Spleen (tissue), 7 donors: ENCODE measurements at regions not wholly inside any gene's neighbourhood (a gene's known extent, or its start where the extent isn't known, plus 50 kb on each side); places are given as distances from the start of the nearest gene placed in this dataset.

Experiments
- POLR2A ChIP-seq, 3 donors: fragments of 450-650 bp; IDR thresholded peaks; one replicate each; pipeline ENCODE4 v1.5.1; 2017; ENCODE audit warnings: antibody characterized with exemption in 3 of 3, mild to moderate bottlenecking in 1 of 3
- POLR2AphosphoS5 ChIP-seq, 3 donors: sonication (generic); formaldehyde crosslinking; IDR thresholded peaks; one replicate each; pipeline ENCODE4 v1.5.1; 2017; ENCODE audit warnings: antibody characterized with exemption in 3 of 3
- TF ChIP-seq, protein P1 (sequence below), 11 experiments: fragments of 200-600 bp in 7 of 11; fragments of 450-650 bp in 4 of 11; sonication (generic) in 4 of 11; IDR thresholded peaks in 8 of 11; conservative IDR thresholded peaks in 3 of 11; 1 replicate in 7 of 11; 2 replicates in 4 of 11; pipeline versions ENCODE4 v1.4.0 to v1.8.0; 2016 to 2021; ENCODE audit warnings: antibody characterized with exemption in 11 of 11, inconsistent platforms in 4 of 11, mild to moderate bottlenecking in 1 of 11
- donor health status: DM: no; HTN: no; CAD: no; lungs with moderate emphysema.
- donor health status: DM: no; HTN: no; CAD: no.
- donor health status: DM: no; HTN: no; CAD: no.

DNA sequence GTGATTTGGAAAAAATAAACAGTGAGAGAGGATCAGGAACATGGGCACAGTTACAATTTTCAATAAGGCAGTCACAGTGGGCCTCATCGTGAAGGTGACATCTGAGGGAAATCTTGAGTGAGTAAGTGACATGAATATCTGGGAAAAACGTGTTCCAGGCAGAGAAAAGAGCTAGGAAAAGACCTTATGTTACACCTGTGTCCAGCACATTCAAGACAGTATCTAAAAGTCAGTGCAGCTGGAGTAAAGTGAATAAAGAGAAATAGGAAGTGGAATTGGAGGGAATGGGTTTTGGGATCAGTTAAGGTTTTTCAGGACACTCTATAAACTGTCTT lies 827.5 kb upstream of the FAT3 start:
- TF ChIP-seq, protein P1, sequence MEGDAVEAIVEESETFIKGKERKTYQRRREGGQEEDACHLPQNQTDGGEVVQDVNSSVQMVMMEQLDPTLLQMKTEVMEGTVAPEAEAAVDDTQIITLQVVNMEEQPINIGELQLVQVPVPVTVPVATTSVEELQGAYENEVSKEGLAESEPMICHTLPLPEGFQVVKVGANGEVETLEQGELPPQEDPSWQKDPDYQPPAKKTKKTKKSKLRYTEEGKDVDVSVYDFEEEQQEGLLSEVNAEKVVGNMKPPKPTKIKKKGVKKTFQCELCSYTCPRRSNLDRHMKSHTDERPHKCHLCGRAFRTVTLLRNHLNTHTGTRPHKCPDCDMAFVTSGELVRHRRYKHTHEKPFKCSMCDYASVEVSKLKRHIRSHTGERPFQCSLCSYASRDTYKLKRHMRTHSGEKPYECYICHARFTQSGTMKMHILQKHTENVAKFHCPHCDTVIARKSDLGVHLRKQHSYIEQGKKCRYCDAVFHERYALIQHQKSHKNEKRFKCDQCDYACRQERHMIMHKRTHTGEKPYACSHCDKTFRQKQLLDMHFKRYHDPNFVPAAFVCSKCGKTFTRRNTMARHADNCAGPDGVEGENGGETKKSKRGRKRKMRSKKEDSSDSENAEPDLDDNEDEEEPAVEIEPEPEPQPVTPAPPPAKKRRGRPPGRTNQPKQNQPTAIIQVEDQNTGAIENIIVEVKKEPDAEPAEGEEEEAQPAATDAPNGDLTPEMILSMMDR (IDR thresholded peaks at IDR 0.05 in 8 of 11, conservative IDR thresholded peaks at IDR 0.05 in 3 of 11), result no peak
- TF ChIP-seq POLR2AphosphoS5 (IDR thresholded peaks at IDR 0.05) (no peak), POLR2A (IDR thresholded peaks at IDR 0.05) (no peak)
